HL-60 (cell line): ENCODE measurements at regions not wholly inside any gene's neighbourhood (a gene's known extent, or its start where the extent isn't known, plus 50 kb on each side); places are given as distances from the start of the nearest gene placed in this dataset.

Experiments used
- DNase-seq, 2 experiments: peaks; one replicate each; pipeline ENCODE4 v3.0.0-alpha.2; 2010 to 2020; ENCODE audit warnings: low read depth in 1 of 2, low spot score in 1 of 2
- H3K27ac ChIP-seq: fragments of 250-450 bp; sonication (Bioruptor Pico); replicated peaks from 2 replicates; pipeline ENCODE4 v1.5.1; 2020; ENCODE audit warnings: mild to moderate bottlenecking, moderate library complexity
- H3K27me3 ChIP-seq: fragments of 250-450 bp; sonication (Bioruptor Pico); 2 replicates; pipeline ENCODE4 v1.5.1; 2021; ENCODE audit warnings: mild to moderate bottlenecking, moderate library complexity; ENCODE audit not compliant: insufficient read depth, poor library complexity, severe bottlenecking
- H3K4me3 ChIP-seq: replicated peaks from 2 replicates; pipeline ENCODE4 v1.5.1; 2011; ENCODE audit warnings: mild to moderate bottlenecking, control low read depth, low read length; ENCODE audit not compliant: insufficient read depth
- CTCF ChIP-seq: IDR thresholded peaks from one replicate; pipeline ENCODE4 v1.5.1; 2011; ENCODE audit warnings: low read length, control low read depth, inconsistent platforms; ENCODE audit not compliant: insufficient read depth
- GABPA ChIP-seq: IDR thresholded peaks from 2 replicates; pipeline ENCODE4 v1.6.1; 2012; ENCODE audit warnings: low read depth
- POLR2AphosphoS5 ChIP-seq: IDR thresholded peaks from 2 replicates; pipeline ENCODE4 v1.6.1; 2012; ENCODE audit warnings: low read depth
- REST ChIP-seq: IDR thresholded peaks from 2 replicates; pipeline ENCODE4 v1.6.1; 2012; ENCODE audit warnings: low read depth; ENCODE audit not compliant: insufficient replicate concordance
- SPI1 ChIP-seq: IDR thresholded peaks from 2 replicates; pipeline ENCODE4 v1.6.1; 2012; ENCODE audit warnings: low read depth, mild to moderate bottlenecking, borderline replicate concordance

GRCh38 chr17:15133826-15134225, 131.3 kb downstream of the PMP22 start:
- no peak overlapping the region for H3K27ac ChIP-seq
- TF ChIP-seq GABPA (no peak), CTCF (no peak), SPI1 (no peak), POLR2AphosphoS5 (no peak), REST (no peak)
- H3K27me3 ChIP-seq, result no peaks in the 10 kb centered on the region
- H3K4me3 ChIP-seq, result no peak overlapping the region
- DNase-seq, result no peak

GRCh38 chr17:15133143-15133542, 132.0 kb downstream of the PMP22 start:
- no peak for TF ChIP-seq POLR2AphosphoS5
- no peak for TF ChIP-seq REST
- TF ChIP-seq SPI1, result no peak
- no peak overlapping the region for H3K4me3 ChIP-seq
- no peaks in the 10 kb centered on the region for H3K27me3 ChIP-seq
- DNase-seq, result no peak
- H3K27ac ChIP-seq, result no peak overlapping the region

- TF ChIP-seq REST (no peak), GABPA (no peak), CTCF (no peak), POLR2AphosphoS5 (no peak)
- DNase-seq, result no peak
- Histone ChIP-seq H3K27me3 (no peaks in the 10 kb centered on the region), H3K4me3 (no peak overlapping the region), H3K27ac (no peak overlapping the region)
These were observed 134.7 kb downstream of the PMP22 start for GRCh38 chr17:15130426-15130825.

- DNase-seq, result no peak
- Histone ChIP-seq H3K4me3 (no peak overlapping the region), H3K27me3 (no peaks in the 10 kb centered on the region), H3K27ac (no peak overlapping the region)
- TF ChIP-seq REST (no peak), CTCF (no peak), GABPA (no peak)
These were observed 135.1 kb downstream of the PMP22 start for GRCh38 chr17:15129986-15130385.
